H9 (cell line): ENCODE measurements at regions not wholly inside any gene's neighbourhood (a gene's known extent, or its start where the extent isn't known, plus 50 kb on each side); places are given as distances from the start of the nearest gene placed in this dataset.

Source experiments
- DNase-seq: peaks from one replicate; pipeline ENCODE4 v3.0.0-alpha.2; 2017
- H2AFZ ChIP-seq: one replicate; pipeline ENCODE4 v1.6.1; 2013; ENCODE audit warnings: mild to moderate bottlenecking, low read length, control low read depth, moderate library complexity
- H2AK5ac ChIP-seq: 2 replicates; pipeline ENCODE4 v1.6.1; 2013; ENCODE audit warnings: low read length, control low read depth, mixed read lengths; ENCODE audit not compliant: insufficient read length
- H2BK120ac ChIP-seq: one replicate; pipeline ENCODE4 v1.6.1; 2013; ENCODE audit warnings: low read depth, mild to moderate bottlenecking, low read length, control low read depth, inconsistent platforms; ENCODE audit not compliant: poor library complexity, severe bottlenecking
- H2BK12ac ChIP-seq: 2 replicates; pipeline ENCODE4 v1.6.1; 2013; ENCODE audit warnings: low read length, control low read depth, mixed read lengths, low read depth; ENCODE audit not compliant: insufficient read length
- H2BK15ac ChIP-seq: 2 replicates; pipeline ENCODE4 v1.6.1; 2013; ENCODE audit warnings: low read depth, low read length, control low read depth
- H2BK20ac ChIP-seq: one replicate; pipeline ENCODE4 v1.6.1; 2013; ENCODE audit warnings: low read depth, mild to moderate bottlenecking, low read length, control low read depth, inconsistent platforms; ENCODE audit not compliant: poor library complexity, severe bottlenecking
- H2BK5ac ChIP-seq: 2 replicates; pipeline ENCODE4 v1.6.1; 2013; ENCODE audit warnings: low read length, control low read depth, mixed read lengths; ENCODE audit not compliant: insufficient read length
- H3K14ac ChIP-seq: 2 replicates; pipeline ENCODE4 v1.6.1; 2013; ENCODE audit warnings: low read length, control low read depth; ENCODE audit not compliant: insufficient read depth
- H3K18ac ChIP-seq: 2 replicates; pipeline ENCODE4 v1.6.1; 2013; ENCODE audit warnings: low read depth, mild to moderate bottlenecking, mixed read lengths, low read length, control low read depth; ENCODE audit not compliant: insufficient read length
- H3K23ac ChIP-seq: 2 replicates; pipeline ENCODE4 v1.6.1; 2013; ENCODE audit warnings: low read length, control low read depth, mixed read lengths, low read depth; ENCODE audit not compliant: insufficient read length
- H3K23me2 ChIP-seq: 2 replicates; pipeline ENCODE4 v1.6.1; 2013; ENCODE audit warnings: low read depth, mild to moderate bottlenecking, mixed read lengths, low read length, control low read depth; ENCODE audit not compliant: insufficient read length, poor library complexity, severe bottlenecking
- H3K27ac ChIP-seq: 2 replicates; pipeline ENCODE4 v1.5.1; 2013; ENCODE audit warnings: low read length, control low read depth, mixed read lengths, low read depth; ENCODE audit not compliant: insufficient read length
- H3K27me3 ChIP-seq: 2 replicates; pipeline ENCODE4 v1.6.1; 2013; ENCODE audit warnings: low read length, control low read depth, inconsistent platforms; ENCODE audit not compliant: insufficient read depth
- H3K4ac ChIP-seq: 2 replicates; pipeline ENCODE4 v1.6.1; 2013; ENCODE audit warnings: low read depth, mild to moderate bottlenecking, control low read depth, inconsistent platforms, low read length, moderate library complexity
- H3K4me1 ChIP-seq: 2 replicates; pipeline ENCODE4 v1.6.1; 2013; ENCODE audit warnings: low read length, control low read depth, inconsistent platforms; ENCODE audit not compliant: insufficient read depth
- H3K4me2 ChIP-seq: 2 replicates; pipeline ENCODE4 v1.6.1; 2013; ENCODE audit warnings: low read length, control low read depth, mixed read lengths; ENCODE audit not compliant: insufficient read length, insufficient read depth
- H3K56ac ChIP-seq: 2 replicates; pipeline ENCODE4 v1.6.1; 2013; ENCODE audit warnings: low read depth, mild to moderate bottlenecking, mixed read lengths, low read length, control low read depth; ENCODE audit not compliant: insufficient read length
- H3K79me1 ChIP-seq: 2 replicates; pipeline ENCODE4 v1.6.1; 2013; ENCODE audit warnings: low read depth, mild to moderate bottlenecking, moderate library complexity, low read length, control low read depth, inconsistent platforms; ENCODE audit not compliant: insufficient read depth, poor library complexity, severe bottlenecking
- H3K79me2 ChIP-seq: 2 replicates; pipeline ENCODE4 v1.6.1; 2013; ENCODE audit warnings: low read length, control low read depth, inconsistent platforms; ENCODE audit not compliant: insufficient read depth
- H3K9ac ChIP-seq: 2 replicates; pipeline ENCODE4 v1.6.1; 2013; ENCODE audit warnings: low read length, control low read depth, mixed read lengths; ENCODE audit not compliant: insufficient read length; ENCODE audit errors: extremely low read depth
- H3K9me3 ChIP-seq: one replicate; pipeline ENCODE4 v1.6.1; 2013; ENCODE audit warnings: low read depth, low read length, inconsistent platforms; ENCODE audit not compliant: control insufficient read depth
- H3T11ph ChIP-seq: one replicate; pipeline ENCODE4 v1.6.1; 2013; ENCODE audit warnings: mild to moderate bottlenecking, low read length, control low read depth, inconsistent platforms
- H4K20me1 ChIP-seq: one replicate; pipeline ENCODE4 v1.6.1; 2013; ENCODE audit not compliant: control insufficient read depth, insufficient read length, insufficient read depth
- H4K5ac ChIP-seq: 2 replicates; pipeline ENCODE4 v1.6.1; 2013; ENCODE audit warnings: low read depth, mild to moderate bottlenecking, mixed read lengths, low read length, control low read depth; ENCODE audit not compliant: insufficient read length
- H4K8ac ChIP-seq: replicated peaks from 2 replicates; pipeline ENCODE4 v1.6.1; 2013; ENCODE audit warnings: low read length, control low read depth, mixed read lengths, low read depth; ENCODE audit not compliant: insufficient read length
- H4K91ac ChIP-seq: 2 replicates; pipeline ENCODE4 v1.6.1; 2013; ENCODE audit warnings: low read depth, mild to moderate bottlenecking, moderate library complexity, mixed read lengths, low read length, control low read depth; ENCODE audit not compliant: insufficient read length
- H3K27ac Mint-ChIP-seq, 3 experiments: 2 replicates in 2 of 3; 3 replicates in 1 of 3; pipeline ENCODE4 v1.8.0; 2020 to 2021; ENCODE audit warnings: mixed read lengths in 3 of 3, mild to moderate bottlenecking in 1 of 3, moderate library complexity in 1 of 3
- H3K27me3 Mint-ChIP-seq: 2 replicates; pipeline ENCODE4 v1.8.0; 2021; ENCODE audit warnings: low read depth, mild to moderate bottlenecking, moderate library complexity, mixed read lengths
- H3K36me3 Mint-ChIP-seq, 3 experiments: 2 replicates in 2 of 3; 3 replicates in 1 of 3; pipeline ENCODE4 v1.8.0; 2020 to 2021; ENCODE audit warnings: low read depth in 3 of 3, mixed read lengths in 3 of 3; ENCODE audit not compliant: insufficient read depth in 1 of 3
- H3K4me1 Mint-ChIP-seq, 2 experiments: 2 replicates each; pipeline ENCODE4 v1.8.0; 2020; ENCODE audit warnings: mixed read lengths in 2 of 2
- H3K4me3 Mint-ChIP-seq, 2 experiments: 2 replicates in 1 of 2; 3 replicates in 1 of 2; pipeline ENCODE4 v1.8.0; 2020 to 2021; ENCODE audit warnings: mild to moderate bottlenecking in 2 of 2, mixed read lengths in 2 of 2, moderate library complexity in 1 of 2
- H3K9me3 Mint-ChIP-seq, 2 experiments: 2 replicates in 1 of 2; 3 replicates in 1 of 2; pipeline ENCODE4 v1.8.0; 2020; ENCODE audit warnings: mild to moderate bottlenecking in 2 of 2, mixed read lengths in 2 of 2, moderate library complexity in 1 of 2
- WGBS: extraction: QIAGEN DNeasy Blood & Tissue Kit; methylation state at CpG from one replicate; pipeline ENCODE4 v1.1.7; 2013; ENCODE audit warnings: missing lambda C conversion rate, low lambda C conversion rate, mixed read lengths; ENCODE audit not compliant: insufficient read length; ENCODE audit errors: extremely low coverage; 5-methylcytosine and 5-hydroxymethylcytosine counted together
- TF ChIP-seq, protein P1 (sequence below): fragments of 200-600 bp; sonication (generic); conservative IDR thresholded peaks from 3 replicates; pipeline ENCODE4 v1.8.0; 2021; ENCODE audit warnings: antibody characterized with exemption, mild to moderate bottlenecking

- Histone ChIP-seq H4K20me1 (no peaks in the 10 kb centered on the region), H3K23ac (no peak overlapping the region), H3T11ph (no peak overlapping the region), H3K79me1 (no peaks in the 10 kb centered on the region), H4K5ac (no peak overlapping the region), H3K27me3 (no peaks in the 10 kb centered on the region), H3K14ac (no peak overlapping the region), H3K9ac (no peak overlapping the region), H2AK5ac (no peak overlapping the region), H2BK12ac (no peak overlapping the region), H3K23me2 (no peaks in the 10 kb centered on the region), H2BK5ac (no peak overlapping the region), H3K79me2 (no peaks in the 10 kb centered on the region), H3K18ac (no peak overlapping the region), H2AFZ (no peak overlapping the region), H2BK120ac (no peak overlapping the region), H4K91ac (no peak overlapping the region), H4K8ac (no peak overlapping the region), H2BK20ac (no peak overlapping the region), H3K4me2 (no peak overlapping the region), H3K9me3 (no peaks in the 10 kb centered on the region), H3K4me1 (no peaks in the 10 kb centered on the region), H3K27ac (no peak overlapping the region), H3K56ac (no peak overlapping the region), H3K4ac (no peak overlapping the region), H2BK15ac (no peak overlapping the region)
- DNase-seq: peak; percentile 35
- TF ChIP-seq, protein P1, sequence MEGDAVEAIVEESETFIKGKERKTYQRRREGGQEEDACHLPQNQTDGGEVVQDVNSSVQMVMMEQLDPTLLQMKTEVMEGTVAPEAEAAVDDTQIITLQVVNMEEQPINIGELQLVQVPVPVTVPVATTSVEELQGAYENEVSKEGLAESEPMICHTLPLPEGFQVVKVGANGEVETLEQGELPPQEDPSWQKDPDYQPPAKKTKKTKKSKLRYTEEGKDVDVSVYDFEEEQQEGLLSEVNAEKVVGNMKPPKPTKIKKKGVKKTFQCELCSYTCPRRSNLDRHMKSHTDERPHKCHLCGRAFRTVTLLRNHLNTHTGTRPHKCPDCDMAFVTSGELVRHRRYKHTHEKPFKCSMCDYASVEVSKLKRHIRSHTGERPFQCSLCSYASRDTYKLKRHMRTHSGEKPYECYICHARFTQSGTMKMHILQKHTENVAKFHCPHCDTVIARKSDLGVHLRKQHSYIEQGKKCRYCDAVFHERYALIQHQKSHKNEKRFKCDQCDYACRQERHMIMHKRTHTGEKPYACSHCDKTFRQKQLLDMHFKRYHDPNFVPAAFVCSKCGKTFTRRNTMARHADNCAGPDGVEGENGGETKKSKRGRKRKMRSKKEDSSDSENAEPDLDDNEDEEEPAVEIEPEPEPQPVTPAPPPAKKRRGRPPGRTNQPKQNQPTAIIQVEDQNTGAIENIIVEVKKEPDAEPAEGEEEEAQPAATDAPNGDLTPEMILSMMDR: peak; percentile 45
- 0 out of 4 replicates have a peak, but pooled peaks cover 0 to 2% of the 10 kb centered on the region in 2 experiments for H3K4me1 Mint-ChIP-seq
- no peak overlapping the region for H3K4me3 Mint-ChIP-seq
- no peaks in the 10 kb centered on the region for H3K9me3 Mint-ChIP-seq
- H3K27me3 Mint-ChIP-seq: no peaks in the 10 kb centered on the region
- WGBS: no CpG with 5 or more reads among the region's 3 CpGs
- no peak overlapping the region for H3K27ac Mint-ChIP-seq
- no peaks in the 10 kb centered on the region for H3K36me3 Mint-ChIP-seq
Measured at GRCh38 chr13:91031508-91031907, 316.0 kb upstream of the MIR17HG start.
